ENCODE measurements at regions not wholly inside any gene's neighbourhood (a gene's known extent, or its start where the extent isn't known, plus 50 kb on each side); places are given as distances from the start of the nearest gene placed in this dataset.

GRCh38 chr19:28288572-28289264 lies 924.2 kb downstream of the UQCRFS1 start:
- TF ChIP-seq CTCF (IDR thresholded peaks at IDR 0.05 in 8 of 11, conservative IDR thresholded peaks at IDR 0.05 in 3 of 11) (no peak), POLR2A (IDR thresholded peaks at IDR 0.05) (no peak)

Data from spleen (tissue), 7 donors.